NCI-H1436 treated with DMSO at 0.1 percent for 48 hours (cell line): ENCODE measurements at regions not wholly inside any gene's neighbourhood (a gene's known extent, or its start where the extent isn't known, plus 50 kb on each side); places are given as distances from the start of the nearest gene placed in this dataset.

Source experiments
- DNase-seq: peaks from one replicate; lab custom pipeline; 2025; lab: John Stamatoyannopoulos, UW

DNA sequence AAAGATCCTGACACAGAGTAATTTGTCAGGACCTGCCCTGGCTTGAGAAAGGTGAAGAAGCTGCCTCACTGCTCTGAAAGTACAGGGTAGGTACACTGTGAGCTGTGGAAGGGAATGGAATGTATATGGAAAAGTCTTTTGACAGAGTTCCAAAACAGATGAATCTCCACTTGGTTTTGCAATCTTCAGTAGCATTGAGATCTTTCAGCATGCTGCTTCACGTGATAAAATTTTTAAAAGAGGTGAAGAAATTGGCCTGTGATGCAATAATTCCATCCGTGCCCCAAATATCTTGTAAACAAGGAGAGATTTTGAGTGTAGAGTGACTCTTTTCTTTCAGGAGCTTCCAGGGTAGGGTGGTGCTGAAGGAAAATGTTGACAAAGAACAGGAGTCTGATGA is 123.1 kb downstream of the OSR1 start:
- no peak for DNase-seq

DNA sequence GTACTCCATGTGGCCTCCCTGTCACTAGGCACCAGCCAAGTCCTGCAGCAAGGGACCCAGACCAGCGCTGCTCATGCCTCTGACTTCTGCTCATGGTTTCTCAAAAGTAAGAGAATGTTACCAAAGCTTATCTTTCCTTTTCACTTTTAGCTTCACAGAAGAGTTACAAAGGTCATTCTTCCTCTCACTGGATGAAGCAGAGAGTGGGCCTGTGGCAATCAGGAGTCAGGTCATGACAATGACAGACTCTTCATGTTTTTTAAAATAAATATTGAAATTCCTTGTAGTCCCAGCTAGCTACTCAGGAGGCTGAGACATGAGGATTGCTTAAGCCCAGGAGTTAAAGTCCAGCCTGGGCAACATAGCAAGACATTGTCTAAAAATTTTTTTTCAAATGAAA is 126.1 kb downstream of the OSR1 start:
- no peak for DNase-seq

DNA sequence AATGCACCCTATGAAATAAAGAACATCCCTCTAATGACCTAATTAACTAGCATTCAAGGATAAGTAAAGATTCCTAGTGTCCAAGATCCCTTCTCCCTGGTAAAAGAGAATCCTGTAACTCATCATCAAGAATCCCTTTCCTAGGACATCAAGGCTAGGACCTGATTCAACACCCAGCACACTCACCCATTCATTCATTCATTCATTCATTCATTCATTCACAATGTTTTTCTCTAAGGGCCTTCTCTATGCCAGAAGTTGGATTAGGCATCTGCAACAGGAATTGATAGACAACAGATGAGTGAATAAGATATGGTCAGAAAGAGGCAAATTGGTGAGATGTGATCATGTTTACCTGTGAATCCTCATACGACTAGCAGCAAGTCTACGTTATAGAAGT is 126.8 kb downstream of the OSR1 start:
- no peak for DNase-seq

DNA sequence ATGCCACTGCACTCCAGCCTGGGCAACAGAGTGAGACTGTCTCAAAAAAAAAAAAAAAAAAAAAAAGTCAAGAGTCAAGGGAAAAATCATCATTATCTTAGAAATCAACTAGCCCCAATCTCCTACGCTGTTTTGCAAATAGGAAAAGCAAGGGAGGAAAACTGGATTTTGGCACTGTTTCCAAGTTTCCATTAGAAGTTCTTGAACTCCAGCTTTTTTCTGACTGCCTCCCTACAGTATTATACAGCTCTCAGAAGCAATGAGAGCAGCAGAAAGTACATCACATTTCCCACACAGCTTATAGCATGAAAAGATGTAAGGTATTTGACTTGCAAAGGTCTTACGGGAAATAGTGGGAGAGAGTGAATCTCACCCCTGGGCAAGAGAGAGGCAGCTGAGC is 127.8 kb downstream of the OSR1 start:
- no peak for DNase-seq

DNA sequence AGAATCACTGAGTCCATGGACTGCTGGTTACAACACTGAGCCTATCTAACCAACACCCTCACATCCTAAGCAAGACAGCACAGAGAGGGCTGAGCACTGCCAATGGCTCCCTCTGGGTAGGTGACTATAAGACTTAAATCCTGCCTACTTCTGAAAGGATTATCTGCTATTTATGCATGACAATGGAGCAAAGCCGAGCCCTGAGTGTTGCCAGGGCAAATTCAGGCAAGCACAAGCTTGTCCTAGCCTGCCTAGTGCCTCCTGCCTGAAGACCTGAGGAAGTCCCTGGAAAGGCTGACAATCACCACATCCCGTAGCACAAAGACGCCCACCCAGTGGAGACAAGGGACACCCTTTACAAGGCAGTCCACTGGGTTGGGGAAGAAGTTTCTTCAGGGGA is 129.7 kb downstream of the OSR1 start:
- DNase-seq = peak; percentile 20

DNA sequence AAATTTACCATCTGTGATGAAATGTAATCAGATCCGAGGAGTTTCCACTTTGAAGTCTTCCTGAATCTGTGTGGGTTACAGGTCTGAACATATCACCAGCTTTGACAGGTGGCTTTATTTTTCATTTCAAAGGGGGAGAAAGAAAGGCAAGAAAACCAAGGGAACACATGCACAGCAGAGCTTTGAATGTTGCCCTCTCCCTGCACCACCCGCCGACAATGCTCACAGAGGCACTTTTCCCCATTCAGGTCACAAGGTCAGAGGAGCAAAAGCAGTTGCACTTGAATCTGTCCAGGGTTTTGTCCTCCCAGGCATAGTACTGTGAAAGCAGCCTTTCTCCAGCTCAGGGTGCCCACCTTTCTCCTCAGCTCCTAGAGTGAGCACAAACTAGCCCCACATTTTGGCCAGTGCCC is 130.2 kb downstream of the OSR1 start:
- no peak for DNase-seq

DNA sequence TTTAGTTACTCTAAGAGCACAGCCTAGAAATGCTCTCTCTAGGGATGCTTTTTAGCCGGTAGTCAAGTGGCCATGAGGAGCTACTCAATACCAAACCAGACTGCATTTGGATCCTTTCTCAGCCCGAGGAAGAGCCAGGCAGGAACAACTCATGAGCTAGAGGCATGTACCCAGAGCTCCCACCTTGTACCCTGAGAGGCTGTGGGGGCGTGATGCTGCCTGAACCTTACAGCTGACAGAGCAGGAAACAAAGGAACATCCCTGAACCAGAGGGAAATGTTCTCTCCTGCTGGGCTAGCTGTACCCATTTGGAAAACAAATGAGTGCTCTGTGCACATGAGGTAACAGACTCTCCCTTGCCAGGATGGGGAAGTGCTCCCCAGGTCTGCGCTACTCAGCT is 131.6 kb downstream of the OSR1 start:
- no peak for DNase-seq

DNA sequence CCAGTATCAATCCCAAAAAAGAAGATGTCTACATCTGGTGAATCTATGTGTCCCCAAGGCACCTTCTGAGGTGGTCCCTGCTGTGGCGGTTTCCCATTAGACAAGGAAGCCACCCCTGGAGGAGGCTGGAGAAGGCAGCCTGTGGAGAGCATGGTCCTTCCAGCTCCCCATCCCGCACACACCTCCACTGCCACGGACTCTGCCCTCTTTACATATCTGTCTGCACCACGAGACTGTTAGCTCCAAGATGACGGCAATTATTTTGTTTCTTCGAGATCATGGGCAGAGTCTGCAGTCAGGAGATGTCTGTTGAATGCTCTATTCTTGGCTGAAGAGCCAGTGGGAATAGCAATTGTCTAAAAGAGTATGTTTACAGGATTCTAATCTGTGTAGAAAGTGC is 132.0 kb downstream of the OSR1 start:
- DNase-seq = no peak

DNA sequence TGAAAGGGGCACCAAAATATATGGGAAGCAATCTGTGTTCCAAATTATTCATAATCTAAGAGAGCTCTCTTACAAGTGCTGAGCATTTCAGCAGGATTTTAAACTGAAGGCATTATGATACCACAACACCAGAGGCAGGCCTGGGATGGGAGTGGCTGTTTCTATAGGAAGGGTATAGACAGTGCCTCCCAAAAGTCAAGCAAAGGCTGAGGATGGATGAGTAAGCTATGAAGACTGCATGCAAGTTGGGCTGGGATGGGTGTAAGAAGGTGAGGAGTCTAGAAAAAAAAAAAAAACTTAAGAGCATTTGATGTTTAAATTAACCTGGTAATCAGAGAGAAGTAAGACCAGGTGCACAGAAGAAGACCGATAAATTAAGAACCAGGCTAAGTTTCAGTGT is 132.5 kb downstream of the OSR1 start:
- DNase-seq = no peak

DNA sequence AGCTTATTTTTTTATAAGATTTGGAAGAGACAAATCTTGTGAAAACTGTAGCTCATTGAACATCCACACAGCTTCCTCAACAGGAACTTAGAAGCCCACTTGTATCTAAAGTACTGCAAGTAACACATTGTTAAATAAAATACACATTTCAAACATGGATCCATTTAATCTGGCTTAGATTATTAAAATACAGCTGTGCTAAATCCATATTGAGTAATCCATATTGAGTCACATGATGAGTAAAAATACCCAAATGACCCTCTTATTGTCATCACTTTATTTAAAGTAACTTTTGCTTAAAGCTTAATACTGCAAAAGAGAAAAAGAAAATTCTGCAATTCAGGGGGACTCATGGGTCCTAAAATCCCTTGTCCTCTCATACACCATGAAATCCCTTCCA is 133.3 kb downstream of the OSR1 start:
- no peak for DNase-seq

DNA sequence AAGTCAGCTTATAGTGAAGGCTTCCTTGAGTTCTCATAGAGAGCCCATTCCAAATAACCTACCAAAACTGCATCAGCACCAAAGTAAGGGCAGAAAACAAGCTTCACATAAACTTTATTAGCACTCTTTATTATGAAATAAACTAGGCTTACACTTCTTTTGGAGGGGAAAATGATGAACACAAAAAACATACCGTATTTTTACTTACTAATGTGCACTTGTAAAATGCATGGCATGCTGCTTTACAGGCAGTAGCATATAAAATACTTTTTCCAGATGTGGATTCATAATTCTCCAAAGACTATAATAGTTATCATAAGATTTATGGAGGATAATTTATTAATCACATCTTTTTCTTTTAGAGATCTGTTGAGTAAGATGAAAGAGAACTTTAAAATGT is 133.9 kb downstream of the OSR1 start:
- DNase-seq = no peak

DNA sequence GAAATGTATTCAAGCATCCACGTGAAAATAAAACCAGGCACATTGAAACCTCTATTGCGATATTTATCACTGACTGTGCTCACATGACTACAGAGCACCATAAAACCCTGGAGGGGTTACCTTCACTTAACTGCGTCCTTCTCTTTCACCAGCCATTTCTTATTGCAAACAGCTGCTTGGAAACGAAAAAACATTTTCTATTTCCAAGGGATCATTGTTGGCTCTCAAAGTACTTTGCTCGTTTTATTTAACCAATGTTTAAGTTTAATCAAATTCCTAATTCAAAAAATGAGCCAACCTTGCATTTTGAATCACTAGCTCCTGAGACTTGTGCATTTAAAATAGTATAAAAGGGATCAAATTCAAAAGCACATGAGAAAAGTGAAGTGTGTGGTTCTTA is 134.4 kb downstream of the OSR1 start:
- no peak for DNase-seq

DNA sequence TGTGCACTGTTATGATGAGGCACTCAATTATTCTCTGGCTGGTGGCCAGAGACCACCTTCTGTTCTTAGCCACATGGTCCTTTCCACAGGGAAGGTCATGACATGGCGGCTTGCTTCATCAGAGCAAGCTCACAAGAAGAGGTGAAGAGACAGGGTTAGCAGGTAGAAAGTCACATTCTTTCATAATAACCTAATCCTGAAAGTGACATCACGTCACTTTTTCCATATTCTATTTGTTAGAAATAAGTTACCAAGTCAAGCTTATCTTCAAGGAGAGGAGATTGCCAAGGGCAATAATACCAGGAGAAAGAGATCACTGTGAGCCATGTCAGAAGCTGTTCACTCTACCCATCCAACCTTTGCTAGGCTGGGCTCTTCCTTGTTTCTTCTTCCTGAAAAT is 139.4 kb downstream of the OSR1 start:
- DNase-seq = no peak

DNA sequence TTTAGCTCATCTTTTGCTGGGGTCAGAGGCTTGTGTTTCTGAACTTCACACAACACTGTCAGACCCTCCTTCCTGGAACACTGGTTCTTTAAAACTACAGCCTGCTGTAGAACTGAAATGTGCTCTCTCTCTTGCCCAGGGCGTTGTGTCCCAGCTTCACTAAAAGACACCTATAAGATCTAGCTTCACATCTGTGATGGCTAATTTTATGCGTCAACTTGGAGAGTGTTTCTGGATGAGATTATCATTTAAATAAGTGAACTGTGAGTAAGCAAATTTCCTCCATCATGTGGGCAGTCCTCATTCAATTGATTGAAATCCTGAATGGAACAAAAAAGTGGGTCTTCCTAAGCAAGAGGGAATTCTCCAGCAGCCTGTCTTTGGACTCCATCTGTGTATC is 140.3 kb downstream of the OSR1 start:
- DNase-seq = no peak

DNA sequence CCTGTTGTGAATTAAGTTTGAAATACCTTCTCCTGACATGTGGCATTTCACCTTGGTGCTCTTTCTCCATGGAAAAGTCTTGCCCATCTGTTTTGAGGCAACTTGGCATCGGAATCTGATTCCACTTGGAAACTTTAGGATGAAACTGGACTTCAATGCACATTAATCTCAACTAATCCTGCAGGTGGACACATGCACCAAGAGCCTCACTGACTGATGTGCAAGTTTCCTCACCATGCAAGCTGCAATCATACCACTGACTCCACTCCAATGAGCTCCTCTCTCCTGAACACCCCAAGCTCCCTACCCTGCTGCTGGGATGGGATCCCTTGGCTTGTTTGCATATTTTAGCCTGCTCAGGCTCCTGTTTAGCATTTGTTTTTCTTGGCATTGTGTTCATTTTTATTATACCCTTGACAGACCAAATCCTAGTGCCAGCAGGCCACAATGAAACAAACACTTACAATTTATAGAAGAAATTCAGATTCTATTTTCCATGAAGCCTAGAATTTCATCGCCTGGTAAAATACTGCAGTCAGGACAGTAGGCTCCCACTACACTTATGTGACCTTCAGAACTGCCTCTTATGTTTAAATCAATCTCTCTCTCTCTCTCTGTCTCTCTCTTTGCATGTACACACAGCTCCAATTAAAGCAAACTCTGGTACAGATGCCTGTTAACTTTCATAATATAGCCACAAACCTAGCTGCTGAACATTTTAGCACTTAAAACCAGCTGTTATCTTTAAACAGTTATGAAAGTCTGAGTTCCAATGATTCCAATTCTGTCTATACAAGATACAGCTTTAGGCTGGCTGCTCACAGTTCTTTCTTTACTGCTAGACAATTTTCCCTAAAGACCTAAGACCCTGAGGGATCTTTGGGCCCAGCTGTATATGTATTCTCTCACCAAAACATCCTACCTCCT is 141.5 kb downstream of the OSR1 start:
- DNase-seq = no peak

DNA sequence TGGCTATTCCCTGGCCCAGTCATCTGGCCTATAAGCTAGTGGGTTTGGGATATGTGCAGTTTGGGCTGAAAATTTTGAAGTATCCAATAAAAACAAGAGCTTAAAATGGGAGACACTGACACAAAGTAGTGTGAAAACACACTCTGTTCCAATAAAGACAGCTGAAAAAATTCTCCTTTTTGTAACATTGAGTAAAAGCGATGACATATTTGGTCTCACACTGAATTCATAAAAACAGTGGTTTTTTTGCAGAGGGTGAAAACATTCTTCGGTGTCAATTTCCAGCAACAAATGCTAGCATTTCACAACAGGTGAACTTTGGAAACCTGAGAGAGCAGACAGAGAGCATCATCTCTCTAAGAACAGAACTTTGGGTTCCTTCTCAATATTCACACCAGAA is 142.2 kb downstream of the OSR1 start:
- no peak for DNase-seq

DNA sequence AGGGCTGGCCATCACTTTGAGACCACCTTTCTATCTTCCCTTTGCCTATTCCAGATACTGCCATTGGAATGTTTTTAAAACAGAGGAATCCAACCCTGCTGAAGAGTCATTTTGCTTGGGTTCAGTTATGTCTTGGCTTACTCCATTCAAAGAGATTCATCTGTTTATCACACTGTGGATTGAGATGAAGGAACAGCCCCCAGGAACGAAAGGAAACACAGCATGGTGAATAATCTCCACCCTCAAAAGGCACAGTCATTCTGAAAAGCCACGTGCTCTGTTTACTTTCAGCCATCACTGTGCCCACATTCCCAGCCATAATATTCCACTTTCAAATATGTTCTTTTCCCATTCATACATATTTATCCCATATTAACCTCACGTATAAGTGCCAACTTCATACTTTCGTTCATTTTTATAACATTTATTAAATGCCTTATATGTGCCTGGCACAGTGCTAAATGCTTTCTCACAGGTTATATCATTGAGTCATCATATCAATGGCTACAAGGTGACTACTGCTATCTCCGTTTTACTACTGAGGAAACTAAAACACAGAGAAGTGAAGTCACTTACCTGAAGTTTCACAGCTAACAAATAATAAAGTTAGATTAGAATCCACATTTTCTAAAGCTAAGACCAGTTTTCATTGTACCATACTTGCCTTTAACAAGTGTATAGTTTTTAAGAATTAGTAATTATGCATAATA is 143.6 kb downstream of the OSR1 start:
- DNase-seq = no peak

DNA sequence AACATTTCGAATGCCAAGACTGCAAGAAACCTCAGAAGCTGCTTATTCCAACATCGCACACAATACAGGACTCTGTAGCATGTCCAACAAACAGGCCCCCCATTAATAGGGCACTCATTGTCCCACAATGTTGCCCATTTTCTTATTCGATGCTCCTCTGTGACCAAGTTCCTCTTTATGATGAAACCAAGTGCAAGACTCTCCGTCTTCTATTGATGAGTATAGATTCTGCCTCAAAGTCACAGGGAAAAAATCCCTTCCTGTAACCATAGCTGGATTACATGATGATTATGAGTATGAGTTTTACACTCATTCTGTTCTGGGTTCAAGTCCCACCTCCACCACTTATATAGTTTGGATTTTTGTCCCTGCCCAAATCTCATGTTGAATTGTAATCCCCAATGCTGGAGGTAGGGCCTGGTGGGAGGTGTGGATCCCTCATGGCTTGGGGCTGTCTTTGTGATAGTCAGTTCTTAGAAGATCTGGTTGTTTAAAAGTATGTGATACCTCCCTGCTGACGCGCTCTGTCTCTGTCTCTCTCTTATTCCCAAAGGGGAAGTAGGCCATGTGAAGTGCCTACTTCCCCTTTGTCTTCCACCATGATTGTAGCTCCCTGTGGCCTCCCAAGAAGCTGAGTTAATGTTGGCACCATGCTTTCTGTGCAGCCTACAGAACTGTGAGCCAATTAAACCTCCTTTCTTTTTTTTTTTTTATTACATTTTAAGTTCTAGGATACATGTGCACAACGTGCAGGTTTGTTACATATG is 148.7 kb downstream of the OSR1 start:
- no peak for DNase-seq

DNA sequence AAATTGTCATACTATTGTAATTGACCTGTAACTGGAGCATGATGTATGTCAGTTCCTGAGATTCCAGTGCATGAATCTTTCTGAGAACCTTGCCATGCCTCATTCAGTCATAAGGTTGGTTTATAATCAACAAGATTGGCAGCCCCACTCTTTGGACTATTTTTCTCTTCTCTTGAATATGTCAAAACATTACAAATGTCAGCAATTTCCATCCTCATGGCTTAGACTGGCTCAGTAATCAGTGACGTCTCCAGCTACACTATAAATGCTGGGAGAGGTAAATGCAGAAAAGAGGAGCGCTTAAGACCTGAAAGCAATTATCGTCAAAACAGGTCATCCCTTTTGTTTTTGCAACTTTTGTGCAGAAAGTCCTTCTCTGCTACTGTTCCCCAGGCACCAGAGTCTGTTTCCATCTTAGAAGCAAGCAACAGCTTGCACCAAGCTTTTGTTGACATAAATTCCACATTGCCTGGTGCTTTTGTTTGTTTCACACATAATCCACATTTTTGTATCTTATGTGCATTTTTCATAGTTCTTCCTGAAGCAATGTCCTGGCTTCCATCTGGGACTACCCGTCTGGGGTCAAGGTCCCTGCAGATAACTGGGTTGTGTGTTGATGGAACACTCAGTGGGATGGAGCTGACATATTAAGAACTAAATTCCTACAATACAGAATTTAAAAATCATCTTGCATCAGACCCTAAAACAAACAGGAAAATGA is 149.8 kb downstream of the OSR1 start:
- no peak for DNase-seq

DNA sequence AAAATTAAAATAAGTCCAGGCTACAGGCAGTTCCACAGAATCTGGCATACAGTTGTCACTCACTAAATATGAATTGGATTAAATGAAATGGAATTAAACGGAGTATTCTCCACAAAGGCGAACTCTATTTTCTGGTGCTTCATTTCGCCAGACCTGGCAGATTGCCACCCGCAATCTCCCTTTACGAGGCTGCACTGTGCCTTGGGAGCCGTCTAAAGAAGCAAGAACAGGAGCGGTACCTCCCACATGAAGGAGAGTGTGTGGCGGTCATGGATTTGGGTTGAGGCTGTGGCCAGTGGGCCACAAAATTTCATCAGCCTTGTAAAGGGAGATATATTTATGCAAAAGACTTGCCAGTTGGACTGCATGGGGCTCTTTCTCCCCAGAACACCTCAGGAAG is 151.0 kb downstream of the OSR1 start:
- DNase-seq = no peak

DNA sequence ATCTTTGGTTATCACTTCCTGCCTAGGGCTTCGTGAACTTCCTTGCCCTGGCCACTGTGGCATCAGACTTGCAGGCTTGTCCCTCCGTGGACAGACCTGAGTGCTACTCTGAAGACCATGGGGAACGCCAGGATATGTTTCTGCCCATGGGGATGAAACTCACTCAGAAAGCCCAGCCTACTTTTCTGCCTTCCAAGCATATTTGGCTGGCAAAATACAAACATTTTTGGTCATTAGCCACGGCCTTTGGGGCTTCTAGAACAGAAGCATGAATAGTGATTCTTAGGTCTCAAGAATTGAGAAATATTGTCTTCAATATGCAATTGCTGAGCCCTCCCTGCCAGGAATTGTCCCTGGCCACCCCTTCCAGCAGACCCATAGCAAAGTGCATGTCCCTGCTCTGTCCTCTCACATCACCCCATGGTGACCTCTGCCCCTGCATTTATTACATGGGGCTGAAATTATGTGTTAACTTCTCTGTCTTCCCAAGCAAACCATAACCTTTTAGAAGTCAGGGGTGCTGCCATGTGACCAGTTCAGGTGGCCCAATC is 152.4 kb downstream of the OSR1 start:
- DNase-seq = no peak

DNA sequence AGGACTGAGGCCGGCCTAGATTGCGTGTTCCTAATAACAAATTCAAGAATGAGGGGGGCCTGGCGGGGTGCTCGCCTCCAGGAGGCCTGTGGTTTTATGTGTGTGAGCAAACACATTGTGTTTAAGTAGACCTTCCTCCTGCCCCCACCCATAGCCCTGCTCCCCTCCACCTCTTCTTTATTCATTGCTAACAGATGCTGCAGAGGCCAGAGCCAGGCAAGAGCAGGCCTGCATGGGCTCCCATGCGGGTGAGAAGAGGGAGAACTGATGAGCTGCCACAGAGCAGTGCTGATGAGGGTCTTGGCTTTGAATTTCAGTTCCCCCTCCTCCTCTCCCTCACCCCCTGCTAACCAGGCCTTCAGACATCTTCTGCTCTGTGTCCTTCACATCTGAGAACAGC is 154.6 kb downstream of the OSR1 start:
- no peak for DNase-seq
